ENCODE measurements at regions not wholly inside any gene's neighbourhood (a gene's known extent, or its start where the extent isn't known, plus 50 kb on each side); places are given as distances from the start of the nearest gene placed in this dataset.

DNA sequence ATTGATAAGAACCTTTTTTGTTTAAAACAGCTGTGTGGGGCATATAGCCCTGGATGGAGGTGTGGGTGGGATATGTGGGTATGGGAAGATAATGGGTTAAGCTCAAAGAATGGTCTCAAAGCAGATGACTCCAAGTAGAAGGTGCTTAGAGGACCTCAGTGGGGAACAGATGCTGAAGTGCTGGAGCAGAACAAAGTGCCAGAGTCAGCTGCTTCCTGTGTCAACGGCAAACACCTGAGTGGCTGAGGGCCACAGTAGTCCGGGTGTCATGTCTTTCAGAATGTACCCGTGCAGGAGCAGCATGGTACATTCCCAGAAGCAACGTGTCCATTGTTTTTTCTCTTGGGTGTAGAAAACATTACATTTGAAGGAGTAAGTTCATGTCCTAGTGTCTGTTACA lies 210.6 kb downstream of the CCNG2 start:
- TF ChIP-seq CBFB (CRISPR knock-in tag; IDR thresholded peaks at IDR 0.05) (no peak), HOXA5 (CRISPR knock-in tag; IDR thresholded peaks at IDR 0.05) (no peak), ZNF557 (CRISPR knock-in tag; IDR thresholded peaks at IDR 0.05) (no peak), SP4 (CRISPR knock-in tag; IDR thresholded peaks at IDR 0.05) (no peak), CTCF (CRISPR knock-in tag; IDR thresholded peaks at IDR 0.05) (no peak), SKIL (CRISPR knock-in tag; IDR thresholded peaks at IDR 0.05; ENCODE audit: borderline replicate concordance) (no peak), ZNF407 (CRISPR knock-in tag; IDR thresholded peaks at IDR 0.05; ENCODE audit: not compliant biosample characterization) (no peak), CBX1 (IDR thresholded peaks at IDR 0.05; ENCODE audit: low read depth) (no peak), POLR2A (IDR thresholded peaks at IDR 0.05; ENCODE audit: insufficient read depth in 1 of 2, low read depth in 2 of 2, low read length in 2 of 2) (no peak)
- TF ChIP-seq, protein P1, sequence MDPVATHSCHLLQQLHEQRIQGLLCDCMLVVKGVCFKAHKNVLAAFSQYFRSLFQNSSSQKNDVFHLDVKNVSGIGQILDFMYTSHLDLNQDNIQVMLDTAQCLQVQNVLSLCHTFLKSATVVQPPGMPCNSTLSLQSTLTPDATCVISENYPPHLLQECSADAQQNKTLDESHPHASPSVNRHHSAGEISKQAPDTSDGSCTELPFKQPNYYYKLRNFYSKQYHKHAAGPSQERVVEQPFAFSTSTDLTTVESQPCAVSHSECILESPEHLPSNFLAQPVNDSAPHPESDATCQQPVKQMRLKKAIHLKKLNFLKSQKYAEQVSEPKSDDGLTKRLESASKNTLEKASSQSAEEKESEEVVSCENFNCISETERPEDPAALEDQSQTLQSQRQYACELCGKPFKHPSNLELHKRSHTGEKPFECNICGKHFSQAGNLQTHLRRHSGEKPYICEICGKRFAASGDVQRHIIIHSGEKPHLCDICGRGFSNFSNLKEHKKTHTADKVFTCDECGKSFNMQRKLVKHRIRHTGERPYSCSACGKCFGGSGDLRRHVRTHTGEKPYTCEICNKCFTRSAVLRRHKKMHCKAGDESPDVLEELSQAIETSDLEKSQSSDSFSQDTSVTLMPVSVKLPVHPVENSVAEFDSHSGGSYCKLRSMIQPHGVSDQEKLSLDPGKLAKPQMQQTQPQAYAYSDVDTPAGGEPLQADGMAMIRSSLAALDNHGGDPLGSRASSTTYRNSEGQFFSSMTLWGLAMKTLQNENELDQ (CRISPR knock-in tag; IDR thresholded peaks at IDR 0.05; ENCODE audit: borderline replicate concordance), result no peak
- TF ChIP-seq, protein P2, sequence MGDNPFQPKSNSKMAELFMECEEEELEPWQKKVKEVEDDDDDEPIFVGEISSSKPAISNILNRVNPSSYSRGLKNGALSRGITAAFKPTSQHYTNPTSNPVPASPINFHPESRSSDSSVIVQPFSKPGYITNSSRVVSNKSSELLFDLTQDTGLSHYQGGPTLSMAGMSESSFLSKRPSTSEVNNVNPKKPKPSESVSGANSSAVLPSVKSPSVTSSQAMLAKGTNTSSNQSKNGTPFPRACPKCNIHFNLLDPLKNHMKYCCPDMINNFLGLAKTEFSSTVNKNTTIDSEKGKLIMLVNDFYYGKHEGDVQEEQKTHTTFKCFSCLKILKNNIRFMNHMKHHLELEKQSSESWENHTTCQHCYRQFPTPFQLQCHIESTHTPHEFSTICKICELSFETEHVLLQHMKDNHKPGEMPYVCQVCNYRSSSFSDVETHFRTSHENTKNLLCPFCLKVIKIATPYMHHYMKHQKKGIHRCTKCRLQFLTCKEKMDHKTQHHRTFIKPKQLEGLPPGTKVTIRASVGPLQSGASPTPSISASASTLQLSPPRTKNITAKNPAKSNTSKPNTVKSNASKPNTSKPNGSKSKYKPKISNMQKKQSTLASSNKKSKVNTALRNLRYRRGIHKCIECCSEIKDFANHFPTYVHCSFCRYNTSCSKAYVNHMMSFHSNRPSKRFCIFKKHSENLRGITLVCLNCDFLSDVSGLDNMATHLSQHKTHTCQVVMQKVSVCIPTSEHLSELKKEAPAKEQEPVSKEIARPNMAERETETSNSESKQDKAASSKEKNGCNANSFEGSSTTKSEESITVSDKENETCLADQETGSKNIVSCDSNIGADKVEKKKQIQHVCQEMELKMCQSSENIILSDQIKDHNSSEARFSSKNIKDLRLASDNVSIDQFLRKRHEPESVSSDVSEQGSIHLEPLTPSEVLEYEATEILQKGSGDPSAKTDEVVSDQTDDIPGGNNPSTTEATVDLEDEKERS (CRISPR knock-in tag; IDR thresholded peaks at IDR 0.05), result no peak
- TF ChIP-seq, protein P3, sequence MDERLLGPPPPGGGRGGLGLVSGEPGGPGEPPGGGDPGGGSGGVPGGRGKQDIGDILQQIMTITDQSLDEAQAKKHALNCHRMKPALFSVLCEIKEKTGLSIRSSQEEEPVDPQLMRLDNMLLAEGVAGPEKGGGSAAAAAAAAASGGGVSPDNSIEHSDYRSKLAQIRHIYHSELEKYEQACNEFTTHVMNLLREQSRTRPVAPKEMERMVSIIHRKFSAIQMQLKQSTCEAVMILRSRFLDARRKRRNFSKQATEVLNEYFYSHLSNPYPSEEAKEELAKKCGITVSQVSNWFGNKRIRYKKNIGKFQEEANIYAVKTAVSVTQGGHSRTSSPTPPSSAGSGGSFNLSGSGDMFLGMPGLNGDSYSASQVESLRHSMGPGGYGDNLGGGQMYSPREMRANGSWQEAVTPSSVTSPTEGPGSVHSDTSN (CRISPR knock-in tag; IDR thresholded peaks at IDR 0.05), result no peak

Measured in HepG2 (cell line).